ENCODE measurements at regions not wholly inside any gene's neighbourhood (a gene's known extent, or its start where the extent isn't known, plus 50 kb on each side); places are given as distances from the start of the nearest gene placed in this dataset.

GRCh38 chr19:28148554-28148953, 1064.4 kb downstream of the UQCRFS1 start:
- TF ChIP-seq CTCF (IDR thresholded peaks at IDR 0.05) (no peak), POLR2A (IDR thresholded peaks at IDR 0.05) (no peak)
